DOHH2 (cell line): ENCODE measurements at regions not wholly inside any gene's neighbourhood (a gene's known extent, or its start where the extent isn't known, plus 50 kb on each side); places are given as distances from the start of the nearest gene placed in this dataset.

Source experiments
- EZH2phosphoT487 ChIP-seq: fragments of 200-600 bp; sonication (generic); IDR thresholded peaks from 2 replicates; pipeline ENCODE4 v1.6.1; 2017; ENCODE audit warnings: borderline replicate concordance, mild to moderate bottlenecking, antibody characterized with exemption, low read length, moderate library complexity, mixed read lengths
- TF ChIP-seq, protein P1 (sequence below): fragments of 200-600 bp; sonication (generic); IDR thresholded peaks from one replicate; pipeline ENCODE4 v1.5.1; 2014; ENCODE audit warnings: antibody characterized with exemption, mild to moderate bottlenecking, low read depth, low read length; ENCODE audit not compliant: poor library complexity, severe bottlenecking

- TF ChIP-seq, protein P1, sequence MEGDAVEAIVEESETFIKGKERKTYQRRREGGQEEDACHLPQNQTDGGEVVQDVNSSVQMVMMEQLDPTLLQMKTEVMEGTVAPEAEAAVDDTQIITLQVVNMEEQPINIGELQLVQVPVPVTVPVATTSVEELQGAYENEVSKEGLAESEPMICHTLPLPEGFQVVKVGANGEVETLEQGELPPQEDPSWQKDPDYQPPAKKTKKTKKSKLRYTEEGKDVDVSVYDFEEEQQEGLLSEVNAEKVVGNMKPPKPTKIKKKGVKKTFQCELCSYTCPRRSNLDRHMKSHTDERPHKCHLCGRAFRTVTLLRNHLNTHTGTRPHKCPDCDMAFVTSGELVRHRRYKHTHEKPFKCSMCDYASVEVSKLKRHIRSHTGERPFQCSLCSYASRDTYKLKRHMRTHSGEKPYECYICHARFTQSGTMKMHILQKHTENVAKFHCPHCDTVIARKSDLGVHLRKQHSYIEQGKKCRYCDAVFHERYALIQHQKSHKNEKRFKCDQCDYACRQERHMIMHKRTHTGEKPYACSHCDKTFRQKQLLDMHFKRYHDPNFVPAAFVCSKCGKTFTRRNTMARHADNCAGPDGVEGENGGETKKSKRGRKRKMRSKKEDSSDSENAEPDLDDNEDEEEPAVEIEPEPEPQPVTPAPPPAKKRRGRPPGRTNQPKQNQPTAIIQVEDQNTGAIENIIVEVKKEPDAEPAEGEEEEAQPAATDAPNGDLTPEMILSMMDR, result no peak
- no peak for TF ChIP-seq EZH2phosphoT487
These were observed 408.2 kb upstream of the PTGER4 start for GRCh38 chr5:40271476-40271875.
